H9 (cell line): ENCODE measurements at regions not wholly inside any gene's neighbourhood (a gene's known extent, or its start where the extent isn't known, plus 50 kb on each side); places are given as distances from the start of the nearest gene placed in this dataset.

Experiments used
- DNase-seq: peaks from one replicate; pipeline ENCODE4 v3.0.0-alpha.2; 2017
- H2AFZ ChIP-seq: one replicate; pipeline ENCODE4 v1.6.1; 2013; ENCODE audit warnings: mild to moderate bottlenecking, low read length, control low read depth, moderate library complexity
- H2AK5ac ChIP-seq: 2 replicates; pipeline ENCODE4 v1.6.1; 2013; ENCODE audit warnings: low read length, control low read depth, mixed read lengths; ENCODE audit not compliant: insufficient read length
- H2BK120ac ChIP-seq: one replicate; pipeline ENCODE4 v1.6.1; 2013; ENCODE audit warnings: low read depth, mild to moderate bottlenecking, low read length, control low read depth, inconsistent platforms; ENCODE audit not compliant: poor library complexity, severe bottlenecking
- H2BK12ac ChIP-seq: 2 replicates; pipeline ENCODE4 v1.6.1; 2013; ENCODE audit warnings: low read length, control low read depth, mixed read lengths, low read depth; ENCODE audit not compliant: insufficient read length
- H2BK15ac ChIP-seq: 2 replicates; pipeline ENCODE4 v1.6.1; 2013; ENCODE audit warnings: low read depth, low read length, control low read depth
- H2BK20ac ChIP-seq: one replicate; pipeline ENCODE4 v1.6.1; 2013; ENCODE audit warnings: low read depth, mild to moderate bottlenecking, low read length, control low read depth, inconsistent platforms; ENCODE audit not compliant: poor library complexity, severe bottlenecking
- H2BK5ac ChIP-seq: 2 replicates; pipeline ENCODE4 v1.6.1; 2013; ENCODE audit warnings: low read length, control low read depth, mixed read lengths; ENCODE audit not compliant: insufficient read length
- H3K14ac ChIP-seq: 2 replicates; pipeline ENCODE4 v1.6.1; 2013; ENCODE audit warnings: low read length, control low read depth; ENCODE audit not compliant: insufficient read depth
- H3K18ac ChIP-seq: 2 replicates; pipeline ENCODE4 v1.6.1; 2013; ENCODE audit warnings: low read depth, mild to moderate bottlenecking, mixed read lengths, low read length, control low read depth; ENCODE audit not compliant: insufficient read length
- H3K23ac ChIP-seq: 2 replicates; pipeline ENCODE4 v1.6.1; 2013; ENCODE audit warnings: low read length, control low read depth, mixed read lengths, low read depth; ENCODE audit not compliant: insufficient read length
- H3K23me2 ChIP-seq: 2 replicates; pipeline ENCODE4 v1.6.1; 2013; ENCODE audit warnings: low read depth, mild to moderate bottlenecking, mixed read lengths, low read length, control low read depth; ENCODE audit not compliant: insufficient read length, poor library complexity, severe bottlenecking
- H3K27ac ChIP-seq: 2 replicates; pipeline ENCODE4 v1.5.1; 2013; ENCODE audit warnings: low read length, control low read depth, mixed read lengths, low read depth; ENCODE audit not compliant: insufficient read length
- H3K27me3 ChIP-seq: 2 replicates; pipeline ENCODE4 v1.6.1; 2013; ENCODE audit warnings: low read length, control low read depth, inconsistent platforms; ENCODE audit not compliant: insufficient read depth
- H3K4ac ChIP-seq: 2 replicates; pipeline ENCODE4 v1.6.1; 2013; ENCODE audit warnings: low read depth, mild to moderate bottlenecking, control low read depth, inconsistent platforms, low read length, moderate library complexity
- H3K4me1 ChIP-seq: 2 replicates; pipeline ENCODE4 v1.6.1; 2013; ENCODE audit warnings: low read length, control low read depth, inconsistent platforms; ENCODE audit not compliant: insufficient read depth
- H3K4me2 ChIP-seq: 2 replicates; pipeline ENCODE4 v1.6.1; 2013; ENCODE audit warnings: low read length, control low read depth, mixed read lengths; ENCODE audit not compliant: insufficient read length, insufficient read depth
- H3K56ac ChIP-seq: 2 replicates; pipeline ENCODE4 v1.6.1; 2013; ENCODE audit warnings: low read depth, mild to moderate bottlenecking, mixed read lengths, low read length, control low read depth; ENCODE audit not compliant: insufficient read length
- H3K79me1 ChIP-seq: 2 replicates; pipeline ENCODE4 v1.6.1; 2013; ENCODE audit warnings: low read depth, mild to moderate bottlenecking, moderate library complexity, low read length, control low read depth, inconsistent platforms; ENCODE audit not compliant: insufficient read depth, poor library complexity, severe bottlenecking
- H3K79me2 ChIP-seq: 2 replicates; pipeline ENCODE4 v1.6.1; 2013; ENCODE audit warnings: low read length, control low read depth, inconsistent platforms; ENCODE audit not compliant: insufficient read depth
- H3K9ac ChIP-seq: 2 replicates; pipeline ENCODE4 v1.6.1; 2013; ENCODE audit warnings: low read length, control low read depth, mixed read lengths; ENCODE audit not compliant: insufficient read length; ENCODE audit errors: extremely low read depth
- H3K9me3 ChIP-seq: one replicate; pipeline ENCODE4 v1.6.1; 2013; ENCODE audit warnings: low read depth, low read length, inconsistent platforms; ENCODE audit not compliant: control insufficient read depth
- H3T11ph ChIP-seq: one replicate; pipeline ENCODE4 v1.6.1; 2013; ENCODE audit warnings: mild to moderate bottlenecking, low read length, control low read depth, inconsistent platforms
- H4K20me1 ChIP-seq: one replicate; pipeline ENCODE4 v1.6.1; 2013; ENCODE audit not compliant: control insufficient read depth, insufficient read length, insufficient read depth
- H4K5ac ChIP-seq: 2 replicates; pipeline ENCODE4 v1.6.1; 2013; ENCODE audit warnings: low read depth, mild to moderate bottlenecking, mixed read lengths, low read length, control low read depth; ENCODE audit not compliant: insufficient read length
- H4K8ac ChIP-seq: replicated peaks from 2 replicates; pipeline ENCODE4 v1.6.1; 2013; ENCODE audit warnings: low read length, control low read depth, mixed read lengths, low read depth; ENCODE audit not compliant: insufficient read length
- H4K91ac ChIP-seq: 2 replicates; pipeline ENCODE4 v1.6.1; 2013; ENCODE audit warnings: low read depth, mild to moderate bottlenecking, moderate library complexity, mixed read lengths, low read length, control low read depth; ENCODE audit not compliant: insufficient read length
- H3K27ac Mint-ChIP-seq, 3 experiments: 2 replicates in 2 of 3; 3 replicates in 1 of 3; pipeline ENCODE4 v1.8.0; 2020 to 2021; ENCODE audit warnings: mixed read lengths in 3 of 3, mild to moderate bottlenecking in 1 of 3, moderate library complexity in 1 of 3
- H3K27me3 Mint-ChIP-seq: 2 replicates; pipeline ENCODE4 v1.8.0; 2021; ENCODE audit warnings: low read depth, mild to moderate bottlenecking, moderate library complexity, mixed read lengths
- H3K36me3 Mint-ChIP-seq, 3 experiments: 2 replicates in 2 of 3; 3 replicates in 1 of 3; pipeline ENCODE4 v1.8.0; 2020 to 2021; ENCODE audit warnings: low read depth in 3 of 3, mixed read lengths in 3 of 3; ENCODE audit not compliant: insufficient read depth in 1 of 3
- H3K4me1 Mint-ChIP-seq, 2 experiments: 2 replicates each; pipeline ENCODE4 v1.8.0; 2020; ENCODE audit warnings: mixed read lengths in 2 of 2
- H3K4me3 Mint-ChIP-seq, 2 experiments: 2 replicates in 1 of 2; 3 replicates in 1 of 2; pipeline ENCODE4 v1.8.0; 2020 to 2021; ENCODE audit warnings: mild to moderate bottlenecking in 2 of 2, mixed read lengths in 2 of 2, moderate library complexity in 1 of 2
- H3K9me3 Mint-ChIP-seq, 2 experiments: 2 replicates in 1 of 2; 3 replicates in 1 of 2; pipeline ENCODE4 v1.8.0; 2020; ENCODE audit warnings: mild to moderate bottlenecking in 2 of 2, mixed read lengths in 2 of 2, moderate library complexity in 1 of 2
- CTCF ChIP-seq: fragments of 200-600 bp; sonication (generic); conservative IDR thresholded peaks from 3 replicates; pipeline ENCODE4 v1.8.0; 2021; ENCODE audit warnings: antibody characterized with exemption, mild to moderate bottlenecking
- WGBS: extraction: QIAGEN DNeasy Blood & Tissue Kit; methylation state at CpG from one replicate; pipeline ENCODE4 v1.1.7; 2013; ENCODE audit warnings: missing lambda C conversion rate, low lambda C conversion rate, mixed read lengths; ENCODE audit not compliant: insufficient read length; ENCODE audit errors: extremely low coverage; 5-methylcytosine and 5-hydroxymethylcytosine counted together

DNA sequence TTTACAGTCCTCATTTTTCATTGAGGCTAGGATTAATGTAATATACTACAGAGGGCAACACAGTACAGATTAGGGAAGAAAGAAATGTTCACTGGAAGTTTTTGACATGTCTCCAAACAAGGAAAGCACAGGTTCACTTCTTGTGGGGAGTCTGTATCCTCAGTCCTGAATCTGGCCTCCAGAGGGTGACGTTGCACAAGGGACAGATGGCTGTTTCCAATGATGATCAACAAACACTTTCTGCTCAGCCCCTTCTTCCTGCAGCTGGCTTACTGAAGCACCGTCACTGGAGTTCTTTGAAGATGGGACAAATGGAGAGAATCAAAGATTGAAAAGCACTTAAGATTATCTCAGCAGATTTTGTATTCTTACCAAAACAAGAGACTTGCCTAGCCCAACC lies 123.3 kb upstream of the OR4E1 start:
- Histone ChIP-seq H2AFZ (no peak overlapping the region), H3K14ac (no peak overlapping the region), H4K20me1 (no peaks in the 10 kb centered on the region), H3K23me2 (no peaks in the 10 kb centered on the region), H3K4ac (no peak overlapping the region), H3K18ac (no peak overlapping the region), H3K9ac (no peak overlapping the region), H4K5ac (no peak overlapping the region), H2BK5ac (no peak overlapping the region), H3K23ac (no peak overlapping the region), H2BK15ac (no peak overlapping the region), H3K27ac (no peak overlapping the region), H3K79me1 (no peaks in the 10 kb centered on the region), H3K4me1 (no peaks in the 10 kb centered on the region), H4K8ac (no peak overlapping the region), H3K4me2 (no peak overlapping the region), H3K56ac (no peak overlapping the region), H4K91ac (no peak overlapping the region), H3K27me3 (no peaks in the 10 kb centered on the region), H2AK5ac (no peak overlapping the region), H2BK12ac (no peak overlapping the region), H3T11ph (no peak overlapping the region), H2BK20ac (no peak overlapping the region), H3K79me2 (no peaks in the 10 kb centered on the region), H3K9me3 (no peaks in the 10 kb centered on the region), H2BK120ac (no peak overlapping the region)
- peaks cover 0 to 4% of the 10 kb centered on the region in 2 experiments; a peak in 1 of 4 replicates for H3K4me1 Mint-ChIP-seq
- no CpG with 5 or more reads among the region's 2 CpGs for WGBS
- no peaks in the 10 kb centered on the region for H3K36me3 Mint-ChIP-seq
- TF ChIP-seq CTCF: peak; percentile 61
- peaks cover 6 to 9% of the 10 kb centered on the region in 2 experiments; a peak in 3 of 5 replicates for H3K9me3 Mint-ChIP-seq
- H3K27ac Mint-ChIP-seq: no peak overlapping the region
- H3K27me3 Mint-ChIP-seq: no peaks in the 10 kb centered on the region
- no peak overlapping the region for H3K4me3 Mint-ChIP-seq
- peak; percentile 50 for DNase-seq
